Ishikawa (cell line): ENCODE measurements at regions not wholly inside any gene's neighbourhood (a gene's known extent, or its start where the extent isn't known, plus 50 kb on each side); places are given as distances from the start of the nearest gene placed in this dataset.

Experiments
- CEBPB ChIP-seq: IDR thresholded peaks from 2 replicates; pipeline ENCODE4 v1.6.1; 2012
- CREB1 ChIP-seq: IDR thresholded peaks from 2 replicates; pipeline ENCODE4 v1.6.1; 2012; ENCODE audit warnings: low read depth
- EGR1 ChIP-seq: IDR thresholded peaks from 2 replicates; pipeline ENCODE4 v1.6.1; 2012
- EP300 ChIP-seq: IDR thresholded peaks from 2 replicates; pipeline ENCODE4 v1.6.1; 2012; ENCODE audit warnings: borderline replicate concordance
- FOXM1 ChIP-seq: IDR thresholded peaks from 2 replicates; pipeline ENCODE4 v1.6.1; 2012; ENCODE audit warnings: low read depth, borderline replicate concordance
- MAX ChIP-seq: IDR thresholded peaks from 2 replicates; pipeline ENCODE4 v1.6.1; 2012
- NFIC ChIP-seq: IDR thresholded peaks from 2 replicates; pipeline ENCODE4 v1.6.1; 2012
- RAD21 ChIP-seq: IDR thresholded peaks from 2 replicates; pipeline ENCODE4 v1.6.1; 2012; ENCODE audit warnings: low read depth
- REST ChIP-seq: IDR thresholded peaks from 2 replicates; pipeline ENCODE4 v1.6.1; 2012; ENCODE audit warnings: low read depth, mild to moderate bottlenecking
- TAF1 ChIP-seq: IDR thresholded peaks from 2 replicates; pipeline ENCODE4 v1.6.1; 2012; ENCODE audit warnings: low read depth, mild to moderate bottlenecking
- TCF12 ChIP-seq: IDR thresholded peaks from 2 replicates; pipeline ENCODE4 v1.6.1; 2012; ENCODE audit warnings: low read depth
- TEAD4 ChIP-seq: IDR thresholded peaks from 2 replicates; pipeline ENCODE4 v1.6.1; 2012
- USF1 ChIP-seq: IDR thresholded peaks from 2 replicates; pipeline ENCODE4 v1.6.1; 2012
- YY1 ChIP-seq: IDR thresholded peaks from 2 replicates; pipeline ENCODE4 v1.6.1; 2012; ENCODE audit warnings: low read depth
- ZBTB7A ChIP-seq: IDR thresholded peaks from 2 replicates; pipeline ENCODE4 v1.6.1; 2012; ENCODE audit warnings: low read depth

- peak; percentile 14; the same call in 1 of the 2 replicates for TF ChIP-seq RAD21
- TF ChIP-seq FOXM1: no peak
- TF ChIP-seq MAX: no peak
- peak; percentile 96 for TF ChIP-seq REST
Observed at GRCh38 chr10:120131183-120131582, 238.7 kb downstream of the SEC23IP start.

GRCh38 chr10:120132811-120133210, 240.3 kb downstream of the SEC23IP start:
- TF ChIP-seq USF1 (no peak), MAX (no peak), TCF12 (no peak), NFIC (no peak), YY1 (no peak), ZBTB7A (no peak), CREB1 (no peak), TEAD4 (no peak), TAF1 (no peak), EGR1 (no peak), EP300 (no peak), REST (no peak), RAD21 (no peak), FOXM1 (no peak), CEBPB (no peak)

GRCh38 chr10:120138689-120139088, 246.2 kb downstream of the SEC23IP start:
- TF ChIP-seq USF1: no peak
- no peak for TF ChIP-seq ZBTB7A
- no peak for TF ChIP-seq TAF1
- no peak for TF ChIP-seq RAD21
- no peak for TF ChIP-seq REST
- TF ChIP-seq FOXM1: no peak
- TF ChIP-seq CEBPB: no peak
- TF ChIP-seq EP300: no peak
- no peak for TF ChIP-seq EGR1

- TF ChIP-seq ZBTB7A: no peak
- no peak for TF ChIP-seq REST
- no peak for TF ChIP-seq EGR1
- no peak for TF ChIP-seq FOXM1
- TF ChIP-seq MAX: no peak
- no peak for TF ChIP-seq NFIC
- no peak for TF ChIP-seq RAD21
- no peak for TF ChIP-seq USF1
- no peak for TF ChIP-seq TCF12
- TF ChIP-seq CREB1: no peak
- TF ChIP-seq TAF1: no peak
- TF ChIP-seq TEAD4: no peak
- no peak for TF ChIP-seq CEBPB
- no peak for TF ChIP-seq YY1
- no peak for TF ChIP-seq EP300
Observed at GRCh38 chr10:120145107-120145506, 252.6 kb downstream of the SEC23IP start.
